Retinal pigment epithelial cell (primary cell): ENCODE measurements at regions not wholly inside any gene's neighbourhood (a gene's known extent, or its start where the extent isn't known, plus 50 kb on each side); places are given as distances from the start of the nearest gene placed in this dataset.

Experiments used
- DNase-seq: peaks from one replicate; pipeline ENCODE4 v3.0.0-alpha.2; 2010; ENCODE audit warnings: low read depth
- H3K4me3 ChIP-seq: 2 replicates; pipeline ENCODE4 v1.5.1; 2011; ENCODE audit warnings: mild to moderate bottlenecking, low read length, control low read depth, moderate library complexity
- CTCF ChIP-seq: conservative IDR thresholded peaks from 2 replicates; pipeline ENCODE4 v1.5.1; 2011; ENCODE audit warnings: low read depth, low read length, control low read depth, inconsistent platforms

- H3K4me3 ChIP-seq = no peak overlapping the region
- no peak for TF ChIP-seq CTCF
- no peak for DNase-seq
These were observed 461.6 kb downstream of the ETS1 start for GRCh38 chr11:128125723-128126122.

- TF ChIP-seq CTCF = no peak
- DNase-seq = no peak
- H3K4me3 ChIP-seq = no peak overlapping the region
These were observed 470.5 kb downstream of the ETS1 start for GRCh38 chr11:128116885-128117284.

- no peak for DNase-seq
- no peak overlapping the region for H3K4me3 ChIP-seq
- TF ChIP-seq CTCF = no peak
These were observed 470.9 kb downstream of the ETS1 start for GRCh38 chr11:128116447-128116846.

GRCh38 chr11:128105950-128106349, 481.4 kb downstream of the ETS1 start:
- no peak overlapping the region for H3K4me3 ChIP-seq
- no peak for DNase-seq
- no peak for TF ChIP-seq CTCF

GRCh38 chr11:128105511-128105910, 481.8 kb downstream of the ETS1 start:
- TF ChIP-seq CTCF = no peak
- DNase-seq = no peak
- H3K4me3 ChIP-seq = no peak overlapping the region

- no peak overlapping the region for H3K4me3 ChIP-seq
- DNase-seq = no peak
- TF ChIP-seq CTCF = no peak
These were observed 484.0 kb downstream of the ETS1 start for GRCh38 chr11:128103278-128103873.

- no peak for TF ChIP-seq CTCF
- DNase-seq = no peak
- H3K4me3 ChIP-seq = no peak overlapping the region
These were observed 488.6 kb downstream of the ETS1 start for GRCh38 chr11:128098781-128099180.
